Endothelial cell of umbilical vein (primary cell): ENCODE measurements at regions not wholly inside any gene's neighbourhood (a gene's known extent, or its start where the extent isn't known, plus 50 kb on each side); places are given as distances from the start of the nearest gene placed in this dataset.

Experiments used
- BruUV-seq: library from RNA; stranded (reverse); fragments of 400-500 nt; replicated peaks from 2 replicates; lab custom pipeline; 2021; lab: Mats Ljungman, UMichigan
- CTCF ChIA-PET: fragments of 300-600, 350-600 bp; sonication (Branson Sonifier 250); formaldehyde crosslinking; loops from one replicate; lab custom pipeline; 2021; ENCODE audit warnings: antibody characterized with exemption, inconsistent platforms; lab: Charles Lee
- POLR2A ChIA-PET: fragments of 300-600, 350-600 bp; sonication (Branson Sonifier 250); formaldehyde crosslinking; loops from one replicate; lab custom pipeline; 2021; ENCODE audit warnings: antibody characterized with exemption, inconsistent platforms; lab: Charles Lee
- DNase-seq: peaks from one replicate; pipeline ENCODE4 v3.0.0-alpha.2; 2011; ENCODE audit warnings: low read depth, low spot score
- FAIRE-seq: peaks from 2 replicates; lab custom pipeline; 2011; peaks lifted over from hg19 to GRCh38; lab: Jason Lieb, UNC
- H2AFZ ChIP-seq: 2 replicates; pipeline ENCODE4 v1.6.0; 2012; ENCODE audit warnings: low read depth, low read length, control low read depth, inconsistent platforms
- H3K27ac ChIP-seq: 2 replicates; pipeline ENCODE4 v1.5.1; 2011; ENCODE audit warnings: low read depth, mild to moderate bottlenecking, control low read depth, low read length, moderate library complexity; ENCODE audit not compliant: insufficient read depth
- H3K27me3 ChIP-seq, 2 experiments: 2 replicates each; pipeline versions ENCODE4 v1.6.0 to v1.6.1; 2011; ENCODE audit warnings: low read length in 2 of 2, mixed read lengths in 1 of 2; ENCODE audit not compliant: control insufficient read depth in 2 of 2, insufficient read depth in 2 of 2
- H3K36me3 ChIP-seq, 2 experiments: 2 replicates in 1 of 2; 3 replicates in 1 of 2; pipeline ENCODE4 v1.5.1; 2011; ENCODE audit warnings: low read length in 2 of 2, mild to moderate bottlenecking in 1 of 2, moderate library complexity in 1 of 2; ENCODE audit not compliant: control insufficient read depth in 2 of 2, insufficient read depth in 2 of 2; ENCODE audit errors: extremely low read depth in 1 of 2
- H3K4me1 ChIP-seq: 3 replicates; pipeline ENCODE4 v1.5.1; 2011; ENCODE audit warnings: mild to moderate bottlenecking, low read length; ENCODE audit not compliant: control insufficient read depth, insufficient read depth; ENCODE audit errors: extremely low read depth
- H3K4me2 ChIP-seq: 2 replicates; pipeline ENCODE4 v1.6.1; 2011; ENCODE audit warnings: low read length, control low read depth, mixed read lengths; ENCODE audit not compliant: insufficient read depth
- H3K4me3 ChIP-seq, 3 experiments: fragments of 200-600 bp in 1 of 3; sonication (generic), shearing (Covaris generic) in 1 of 3; replicated peaks in 1 of 3; 2 replicates each; pipeline ENCODE4 v1.5.1; 2011 to 2016; ENCODE audit warnings: control low read depth in 3 of 3, low read length in 3 of 3, mild to moderate bottlenecking in 2 of 3, inconsistent platforms in 1 of 3, low read depth in 1 of 3, moderate library complexity in 1 of 3; ENCODE audit not compliant: insufficient read depth in 1 of 3
- H3K79me2 ChIP-seq: 2 replicates; pipeline ENCODE4 v1.6.0; 2012; ENCODE audit warnings: low read length, inconsistent platforms; ENCODE audit not compliant: control insufficient read depth, insufficient read depth
- H3K9ac ChIP-seq: replicated peaks from 2 replicates; pipeline ENCODE3; 2011; ENCODE audit warnings: low read length, control low read depth; ENCODE audit not compliant: insufficient read depth; ENCODE audit errors: extremely low read depth
- H3K9me1 ChIP-seq: replicated peaks from 3 replicates; pipeline ENCODE4 v1.6.0; 2011; ENCODE audit warnings: mild to moderate bottlenecking, low read length; ENCODE audit not compliant: control insufficient read depth, insufficient read depth; ENCODE audit errors: extremely low read depth
- H3K9me3 ChIP-seq: replicated peaks from 2 replicates; pipeline ENCODE4 v1.5.1; 2012; ENCODE audit warnings: low read length, inconsistent platforms; ENCODE audit not compliant: control insufficient read depth, insufficient read depth
- H4K20me1 ChIP-seq: replicated peaks from 2 replicates; pipeline ENCODE3; 2011; ENCODE audit warnings: mild to moderate bottlenecking, low read length; ENCODE audit not compliant: control insufficient read depth, insufficient read depth; ENCODE audit errors: extremely low read depth
- CTCF ChIP-seq, 2 donors: IDR thresholded peaks; 1 replicate in 1 of 2; 2 replicates in 1 of 2; pipeline ENCODE4 v1.5.1; 2011; ENCODE audit warnings: low read length in 2 of 2, mild to moderate bottlenecking in 2 of 2, moderate library complexity in 2 of 2, control low read depth in 1 of 2, inconsistent platforms in 1 of 2, low read depth in 1 of 2; ENCODE audit not compliant: insufficient read depth in 1 of 2; ENCODE audit errors: extremely low read depth in 1 of 2
- EZH2 ChIP-seq: IDR thresholded peaks from 2 replicates; pipeline ENCODE4 v1.6.1; 2012; ENCODE audit warnings: borderline replicate concordance, low read depth, mild to moderate bottlenecking, moderate library complexity, low read length, inconsistent platforms; ENCODE audit not compliant: severe bottlenecking
- FOS ChIP-seq: IDR thresholded peaks from 2 replicates; pipeline ENCODE4 v1.6.1; 2011; ENCODE audit warnings: mild to moderate bottlenecking, low read length, moderate library complexity, borderline replicate concordance; ENCODE audit not compliant: insufficient read depth
- GATA2 ChIP-seq: IDR thresholded peaks from 2 replicates; pipeline ENCODE4 v1.7.0; 2011; ENCODE audit warnings: low read depth, mild to moderate bottlenecking, moderate library complexity, mixed read lengths, low read length; ENCODE audit not compliant: insufficient read length, insufficient read depth
- JUN ChIP-seq: IDR thresholded peaks from 2 replicates; pipeline ENCODE4 v1.6.1; 2011; ENCODE audit warnings: borderline replicate concordance, low read depth; ENCODE audit not compliant: insufficient read length, insufficient read depth
- MAX ChIP-seq: IDR thresholded peaks from 2 replicates; pipeline ENCODE4 v1.6.1; 2011; ENCODE audit not compliant: insufficient read depth, insufficient read length
- MYC ChIP-seq: IDR thresholded peaks from one replicate; pipeline ENCODE4 v1.6.1; 2011; ENCODE audit warnings: mild to moderate bottlenecking, low read depth, low read length
- POLR2A ChIP-seq: IDR thresholded peaks from 2 replicates; pipeline ENCODE4 v1.6.1; 2012; ENCODE audit warnings: low read depth, mild to moderate bottlenecking, control low read depth, low read length
- POLR2AphosphoS5 ChIP-seq: IDR thresholded peaks from 2 replicates; pipeline ENCODE4 v1.6.1; 2012; ENCODE audit warnings: low read depth, mild to moderate bottlenecking, control low read depth, low read length, moderate library complexity; ENCODE audit not compliant: insufficient read depth
- dilution Hi-C: fragments of 300-500 bp; cut with MboI; formaldehyde crosslinking; loops from one replicate; pipeline ENCODE4 v1.15.0; 2019; ENCODE audit warnings: low sequenced_read_pairs; ENCODE audit not compliant: extremely low pct_ligation_motif_present
- intact Hi-C: fragments of 100-400 bp; cut with micrococcal nuclease; formaldehyde crosslinking; loops from one replicate; pipeline ENCODE4 v1.10.0; 2022

GRCh38 chr18:52283927-52284326, 56.1 kb upstream of the DCC start:
- no TSS peak for BruUV-seq
- Histone ChIP-seq H3K36me3 (no peaks in the 10 kb centered on the region), H3K9me1 (no peaks in the 10 kb centered on the region), H3K4me3 (no peak overlapping the region), H2AFZ (no peak overlapping the region), H3K4me2 (no peak overlapping the region), H3K27ac (no peak overlapping the region), H3K9me3 (peaks cover 2% of the 10 kb centered on the region), H3K27me3 (no peaks in the 10 kb centered on the region), H3K79me2 (no peaks in the 10 kb centered on the region), H4K20me1 (no peaks in the 10 kb centered on the region), H3K9ac (no peak overlapping the region), H3K4me1 (no peaks in the 10 kb centered on the region)
- CTCF ChIA-PET: no interaction called here
- FAIRE-seq (no peak), DNase-seq (no peak)
- POLR2A ChIA-PET: no interaction called here
- TF ChIP-seq CTCF (IDR thresholded peaks at IDR 0.05; ENCODE audit: extremely low read depth in 1 of 2, insufficient read depth in 1 of 2, low read depth in 1 of 2, low read length in 2 of 2): no peak
- no peak for TF ChIP-seq MYC
- TF ChIP-seq POLR2A: no peak
- no peak for TF ChIP-seq POLR2AphosphoS5
- TF ChIP-seq GATA2: no peak
- no peak for TF ChIP-seq EZH2
- no peak for TF ChIP-seq JUN
- no peak for TF ChIP-seq FOS
- TF ChIP-seq MAX: no peak
- dilution Hi-C loops (no loop called here), intact Hi-C loops (loop anchor here (10.0 kb wide), 1 partner anchor 991 kb away; no protein-coding TSS in a partner anchor)
